HG02798 (cell line): ENCODE measurements at regions not wholly inside any gene's neighbourhood (a gene's known extent, or its start where the extent isn't known, plus 50 kb on each side); places are given as distances from the start of the nearest gene placed in this dataset.
A peak's percentile ranks its signal among the peaks of the same experiment; 100 is the strongest.

Experiments
- ATAC-seq: cut with Tn5 transposase; IDR thresholded peaks from one replicate; pipeline ENCODE4 v1.9.1; 2021; ENCODE audit warnings: mild to moderate bottlenecking; ENCODE audit not compliant: unreplicated experiment, poor library complexity

DNA sequence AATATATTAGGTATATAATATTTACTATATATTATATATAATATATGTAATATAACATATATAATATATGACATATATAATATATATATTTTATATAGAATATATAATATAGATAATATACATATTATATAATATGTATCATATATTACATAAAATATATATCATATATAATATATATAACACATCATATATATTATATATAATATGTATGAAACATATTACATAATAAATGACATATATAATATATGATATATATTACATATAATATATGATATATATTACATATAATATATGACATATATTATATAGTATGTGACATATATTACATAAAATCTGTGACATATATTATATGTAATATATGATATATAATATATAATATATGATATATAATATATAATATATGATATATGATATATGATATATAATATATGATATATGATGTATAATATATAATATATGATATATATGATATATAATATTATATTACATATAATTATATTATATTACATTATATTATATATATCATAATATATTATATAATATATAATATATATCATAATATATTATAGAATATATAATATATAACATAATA lies 119.5 kb upstream of the RIMBP3 start:
- no peak for ATAC-seq

DNA sequence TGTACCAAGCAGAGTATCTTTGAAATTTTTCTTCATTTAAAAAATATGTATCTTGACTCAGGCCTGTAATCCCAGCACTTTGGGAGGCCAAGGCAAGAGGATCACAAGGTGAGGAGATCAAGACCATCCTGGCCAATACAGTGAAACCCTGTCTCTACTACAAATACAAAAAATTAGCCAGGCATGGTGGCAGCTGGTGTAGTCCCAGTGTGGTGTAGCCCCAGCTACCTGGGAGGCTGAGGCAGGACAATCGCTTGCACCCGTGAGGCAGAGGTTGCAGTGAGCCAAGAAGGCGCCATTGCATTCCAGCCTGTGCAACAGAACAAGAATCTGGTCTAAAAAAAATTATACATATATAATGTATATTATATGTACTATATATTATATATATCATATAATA lies 118.7 kb upstream of the RIMBP3 start:
- ATAC-seq, result peak; percentile 100
